ENCODE measurements at regions not wholly inside any gene's neighbourhood (a gene's known extent, or its start where the extent isn't known, plus 50 kb on each side); places are given as distances from the start of the nearest gene placed in this dataset.
A peak's percentile ranks its signal among the peaks of the same experiment; 100 is the strongest.
"Not testable (repeated sequence)": the region's sequence is repeated elsewhere in the genome, so short reads cannot be mapped to it uniquely, and the experiment has no call there.

DNA sequence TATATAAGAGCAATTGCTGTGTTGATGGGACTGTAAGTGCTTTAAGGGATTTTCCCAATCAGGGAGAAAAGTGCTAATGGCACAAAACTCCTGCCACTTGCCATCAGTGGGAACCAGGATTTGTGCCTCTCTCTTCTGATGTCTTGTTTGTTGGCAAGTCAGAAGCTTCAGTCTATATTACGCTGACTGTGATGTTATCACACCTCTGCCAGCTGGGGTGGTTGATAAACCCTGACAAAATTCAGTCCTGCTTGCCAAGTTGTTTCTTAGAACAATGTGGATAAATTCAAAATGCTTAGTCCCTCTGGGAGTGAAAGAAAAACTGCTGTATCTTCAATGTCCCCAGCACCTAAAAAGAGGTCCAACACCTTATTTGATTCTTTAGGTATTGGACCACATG is 161.4 kb upstream of the FBXL7 start:
- DNase-seq = no peak

DNA sequence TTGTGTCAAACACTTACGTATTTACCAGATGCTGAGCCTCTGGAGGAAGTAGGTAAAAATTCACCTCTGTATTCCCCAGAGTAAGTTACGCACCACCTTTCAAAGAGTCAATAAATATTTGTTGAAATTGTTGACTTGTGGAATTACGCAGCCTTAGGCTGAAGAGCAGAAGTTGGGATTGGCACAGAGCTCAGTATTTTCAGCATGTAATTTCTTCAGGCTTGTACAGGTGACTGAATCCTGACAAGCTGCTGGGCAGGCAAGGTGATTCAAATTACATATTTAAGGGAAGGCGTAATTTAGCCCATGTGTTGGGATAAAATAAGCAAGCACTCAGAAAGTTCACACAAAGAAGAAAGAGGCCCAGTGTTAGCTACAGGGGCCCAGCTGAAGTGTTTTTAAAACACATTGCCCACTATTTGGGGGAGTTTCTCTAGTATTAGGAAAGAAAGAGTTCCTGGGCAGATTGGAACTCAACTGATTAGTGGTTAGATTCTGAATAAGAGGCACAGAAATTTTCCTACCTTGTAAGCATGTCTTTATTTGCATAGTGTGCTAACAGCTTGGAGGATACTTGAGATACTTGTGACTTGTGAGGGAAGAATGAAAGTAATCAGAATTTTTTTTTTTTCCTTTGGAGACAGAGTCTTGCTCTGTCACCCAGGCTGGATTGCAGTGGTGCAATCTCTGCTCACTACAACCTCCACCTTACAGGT is 165.3 kb upstream of the FBXL7 start:
- no peak for DNase-seq

DNA sequence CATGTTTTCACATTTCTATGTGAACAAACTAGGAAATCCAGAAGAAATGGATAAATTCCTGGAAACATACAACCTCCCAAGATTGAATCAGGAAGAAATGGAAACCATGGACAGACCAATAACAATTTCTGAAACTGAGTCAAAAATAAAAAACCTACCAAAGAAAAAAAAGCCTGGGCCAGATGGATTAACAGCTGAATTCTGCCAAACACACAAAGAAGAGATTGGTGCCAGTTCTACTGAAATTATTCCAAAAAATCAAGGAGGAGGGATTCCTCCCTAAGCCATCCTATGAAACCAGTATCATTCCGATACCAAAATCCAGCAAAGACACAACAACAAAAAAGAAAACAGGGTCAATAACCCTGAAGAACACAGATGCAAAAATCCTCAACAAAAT is 166.9 kb upstream of the FBXL7 start:
- DNase-seq = no peak

DNA sequence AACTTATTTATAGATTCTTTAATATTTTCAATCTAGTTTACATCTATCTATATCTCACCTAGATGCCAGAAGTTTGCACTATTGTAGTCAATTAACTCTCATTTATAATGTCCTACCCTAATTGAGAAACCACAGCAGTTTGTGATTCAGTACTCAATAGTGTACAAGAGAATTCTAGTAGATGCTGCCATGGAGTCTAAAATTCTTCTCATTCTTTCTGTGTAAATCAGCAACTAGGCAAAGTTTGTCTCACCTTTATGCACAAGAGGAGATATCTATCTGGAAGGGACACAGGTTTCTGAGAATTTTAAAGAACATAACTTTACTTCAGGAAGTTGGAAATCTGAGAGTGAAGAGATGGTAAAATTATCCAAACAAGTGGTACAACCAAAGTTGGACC is 173.0 kb upstream of the FBXL7 start:
- DNase-seq = no peak

DNA sequence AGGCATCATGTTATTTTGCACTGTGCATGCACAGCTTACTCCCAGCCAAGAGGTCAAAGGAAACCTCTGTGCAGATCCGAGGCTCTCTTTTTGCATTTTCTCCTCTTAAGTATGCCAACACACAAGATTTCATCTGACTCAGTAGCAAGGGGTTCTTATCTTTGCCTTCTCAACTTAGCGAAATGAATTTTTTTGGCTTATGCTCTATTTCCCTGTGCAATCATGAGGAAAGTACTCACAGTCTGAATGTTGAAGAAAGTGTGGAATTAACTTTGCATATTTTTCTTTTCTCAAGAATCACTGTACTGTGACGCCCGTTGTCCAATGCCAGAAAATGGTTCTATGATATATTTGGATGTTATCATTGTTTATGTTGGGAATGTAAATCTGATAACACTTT is 173.5 kb upstream of the FBXL7 start:
- no peak for DNase-seq

DNA sequence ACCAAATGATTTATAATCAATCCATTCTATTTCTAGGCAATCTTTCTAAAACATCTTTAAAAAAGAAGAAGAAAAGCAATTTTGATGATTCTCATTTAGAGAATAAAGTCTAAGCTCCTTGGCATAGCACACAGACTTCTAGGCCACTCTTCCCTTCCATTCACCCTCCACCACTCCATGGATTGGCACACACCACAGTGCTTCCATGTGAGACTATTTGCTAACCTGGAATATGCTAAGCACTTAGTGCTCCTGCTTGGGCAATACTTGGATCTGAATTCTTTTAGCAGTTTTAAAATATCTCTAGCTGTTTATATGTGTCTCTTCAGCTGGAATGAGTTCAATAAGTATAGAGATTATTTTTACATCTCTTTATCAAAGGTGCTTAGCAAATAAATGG is 177.6 kb upstream of the FBXL7 start:
- DNase-seq = no peak

DNA sequence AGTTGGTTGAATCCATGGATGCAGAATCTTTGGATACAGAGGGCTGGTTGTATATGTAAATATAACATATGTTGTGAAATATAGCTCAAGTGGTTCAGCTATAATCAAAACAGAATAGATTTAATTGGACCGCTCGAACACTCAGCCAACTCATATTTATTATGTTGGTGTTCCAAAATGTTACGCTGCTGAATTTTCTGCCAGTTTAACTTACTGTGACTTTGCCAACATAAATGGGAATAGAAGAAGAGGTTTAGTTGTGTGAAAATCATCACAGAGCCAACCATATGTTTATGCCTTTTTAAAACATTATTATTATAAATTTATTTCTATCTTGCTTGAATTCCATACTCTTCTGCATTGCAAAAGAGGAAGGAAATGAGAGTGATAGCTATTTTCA is 178.2 kb upstream of the FBXL7 start:
- no peak for DNase-seq

DNA sequence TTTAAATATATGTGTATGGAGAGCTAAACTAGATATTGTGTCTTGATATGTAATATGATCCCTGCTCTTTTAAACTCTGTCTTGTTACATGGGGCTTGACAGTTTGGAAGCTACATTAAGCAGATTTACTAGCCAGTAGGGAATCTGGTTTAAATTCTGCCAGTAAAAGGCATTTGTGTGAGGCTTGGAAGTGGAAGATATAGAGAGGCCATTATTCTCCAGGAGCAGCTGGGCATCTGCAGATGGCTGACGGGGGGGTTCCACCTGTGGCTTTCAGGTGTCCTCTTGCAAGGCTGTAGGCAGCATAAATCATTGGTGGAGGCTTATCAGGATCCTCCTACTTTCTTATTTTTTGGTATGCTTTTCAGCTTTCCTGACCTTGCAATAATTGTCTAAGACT is 179.1 kb upstream of the FBXL7 start:
- DNase-seq = peak in 38 of 58 donors; percentile 1 to 68 (median 16)

DNA sequence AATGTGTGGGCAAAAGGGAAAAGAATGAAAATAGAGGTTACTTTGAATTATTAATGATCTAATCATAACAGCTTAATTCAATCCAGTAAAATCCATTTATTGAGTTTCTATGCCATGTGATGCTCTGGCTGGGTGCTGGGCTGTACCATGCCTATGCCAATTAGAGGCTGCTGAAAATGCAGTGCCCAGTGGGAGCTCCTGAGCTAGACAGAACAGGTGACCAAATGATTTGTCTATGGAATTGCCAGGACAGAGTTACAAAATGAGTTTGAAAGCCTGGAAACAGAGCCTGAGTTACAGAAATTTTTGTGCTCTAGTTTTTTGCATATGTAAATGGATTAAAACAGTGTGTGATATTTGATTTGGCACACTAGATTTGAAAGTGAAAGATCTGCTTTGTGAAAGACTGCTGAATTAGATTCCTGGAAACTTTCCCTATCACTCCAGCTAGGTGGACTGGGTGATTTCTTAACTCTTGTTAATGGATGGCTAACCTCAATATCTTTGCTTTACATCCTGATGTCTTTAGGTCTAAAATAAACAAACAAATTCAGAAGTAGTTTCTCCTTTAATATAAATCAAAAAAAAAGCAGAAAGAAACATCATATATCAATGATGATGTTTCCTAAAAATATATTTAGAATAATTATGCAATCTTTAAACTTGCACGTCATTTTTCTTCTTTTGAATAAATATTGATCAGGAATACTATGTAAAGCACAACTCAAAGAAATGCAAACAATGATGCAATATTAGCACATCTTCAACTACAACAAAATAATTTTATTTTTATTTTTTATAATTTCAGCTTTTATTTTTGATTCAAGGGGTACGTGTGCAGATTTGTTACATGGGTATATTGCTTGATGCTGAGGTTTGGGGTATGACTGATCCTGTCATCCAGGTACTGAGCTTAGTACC is 194.8 kb upstream of the FBXL7 start:
- DNase-seq = no peak

DNA sequence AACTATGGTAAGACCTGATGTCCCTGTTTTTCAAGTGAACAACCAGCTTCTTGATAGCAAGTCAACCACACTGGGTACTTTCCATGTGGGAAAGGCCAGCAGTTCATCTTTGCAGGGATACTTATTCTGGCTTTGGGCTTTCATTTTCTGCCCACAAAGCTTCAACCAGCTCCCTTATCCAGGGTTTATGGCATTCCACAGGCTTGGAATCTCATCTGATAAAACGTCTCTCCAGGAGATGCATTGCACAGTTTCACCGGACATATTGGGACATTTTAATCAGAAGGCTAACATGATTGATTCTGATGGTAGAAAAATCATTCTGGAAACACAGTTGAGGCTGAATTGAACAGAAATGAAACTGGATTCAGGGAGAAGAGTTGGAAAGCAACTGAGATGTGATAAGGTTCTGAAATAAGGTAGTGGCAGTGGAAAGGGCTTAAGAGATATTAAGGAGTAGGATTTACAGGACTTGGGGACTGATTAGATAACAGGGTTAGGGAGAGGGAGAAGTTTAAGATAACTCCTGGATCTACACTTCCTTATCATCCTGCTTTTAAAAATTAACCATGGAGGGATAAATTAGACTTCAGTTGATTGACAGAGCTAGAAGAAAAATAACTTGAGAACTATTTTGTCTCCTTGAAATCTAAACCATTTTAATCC is 195.8 kb upstream of the FBXL7 start:
- DNase-seq = no peak

DNA sequence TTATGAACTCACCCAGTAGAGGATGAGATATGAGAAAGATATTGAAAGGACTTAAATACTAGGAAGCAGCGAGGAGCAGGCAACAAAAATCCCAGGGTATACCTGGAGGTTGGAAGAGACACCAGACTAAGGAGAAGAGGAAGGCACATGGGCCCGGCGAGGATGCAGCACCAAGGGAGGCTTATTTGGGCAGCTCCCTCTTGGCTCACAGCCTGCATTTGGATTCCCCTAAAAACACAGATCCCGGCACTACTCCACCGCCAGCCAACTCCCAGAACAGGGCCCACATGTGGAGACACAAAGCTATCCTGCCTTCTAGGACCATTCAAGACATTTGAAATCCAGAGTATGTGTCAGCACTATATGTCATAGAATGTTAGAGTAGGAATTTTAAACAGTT is 199.8 kb upstream of the FBXL7 start:
- DNase-seq = no peak

DNA sequence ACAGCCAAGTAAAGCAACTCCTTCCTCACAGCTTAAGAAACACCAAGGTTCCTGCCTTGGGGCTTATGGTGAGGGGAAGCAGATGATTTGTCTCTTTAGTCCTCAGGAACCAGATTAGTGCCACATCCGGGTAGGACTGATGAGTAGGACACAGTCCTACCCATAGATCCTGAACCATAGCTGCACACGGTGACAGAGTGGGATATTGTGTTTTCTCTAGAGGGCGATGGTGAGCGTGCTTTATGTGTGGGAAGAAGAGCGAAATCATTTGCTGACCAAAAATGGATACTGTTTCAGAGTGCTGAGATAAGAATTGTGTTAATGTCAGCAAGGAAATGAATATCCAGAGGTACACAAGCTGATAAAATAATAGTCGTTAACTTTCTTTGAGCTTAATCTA is 209.0 kb upstream of the FBXL7 start:
- DNase-seq = no peak

DNA sequence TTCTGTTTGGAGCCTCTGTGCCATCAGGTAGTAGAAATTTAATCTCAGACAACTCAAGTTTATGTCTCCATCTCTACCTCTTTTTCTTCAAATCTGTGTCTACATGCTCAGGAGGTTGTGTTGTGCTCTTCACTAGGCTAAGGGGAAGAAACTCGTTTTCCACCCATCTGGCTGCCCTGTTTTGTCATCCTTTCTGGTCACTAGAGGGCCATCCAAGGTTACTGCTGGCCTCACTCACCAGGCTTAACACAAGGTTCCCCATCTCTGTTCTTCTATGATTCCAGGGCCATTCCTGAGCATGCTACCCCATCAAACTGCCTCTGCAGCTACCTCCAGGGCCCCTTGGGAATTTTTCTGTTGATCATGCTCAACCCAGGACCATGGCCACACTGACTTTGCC is 213.3 kb upstream of the FBXL7 start:
- DNase-seq = peak in 17 of 58 donors; percentile 3 to 31 (median 14)

DNA sequence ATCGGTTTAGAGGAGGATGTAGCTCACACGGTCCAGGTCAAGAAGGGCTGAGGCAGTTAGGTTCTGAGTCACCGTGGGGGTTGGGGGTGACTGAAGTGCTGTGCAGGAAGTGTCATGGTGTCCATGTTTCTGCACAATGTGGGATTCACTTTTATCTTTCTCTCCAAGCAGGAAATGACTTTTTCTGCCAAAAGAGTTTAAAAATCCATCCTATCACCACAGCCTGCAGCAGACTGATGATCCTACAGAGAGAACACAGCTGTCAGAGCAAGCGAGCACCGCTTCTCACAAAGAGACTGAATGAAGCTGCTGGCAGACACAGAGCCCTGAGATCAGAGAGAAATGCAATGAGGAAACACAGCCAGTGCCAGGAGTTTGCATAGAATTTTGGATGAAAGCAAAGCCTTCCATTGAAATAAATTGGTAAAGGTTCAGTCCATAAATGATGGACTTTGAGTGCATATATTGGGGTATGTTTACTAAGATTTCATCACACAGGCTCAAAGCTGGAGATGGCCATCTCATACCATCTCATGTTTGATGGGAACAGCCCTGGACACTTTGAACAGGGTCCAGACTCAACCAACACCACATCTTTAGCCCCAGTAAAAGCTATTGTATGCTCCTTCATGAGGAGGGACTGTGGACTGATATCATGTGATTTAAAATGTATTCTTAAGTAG is 213.9 kb upstream of the FBXL7 start:
- peak in 16 of 58 donors; percentile 2 to 49 (median 14) for DNase-seq

DNA sequence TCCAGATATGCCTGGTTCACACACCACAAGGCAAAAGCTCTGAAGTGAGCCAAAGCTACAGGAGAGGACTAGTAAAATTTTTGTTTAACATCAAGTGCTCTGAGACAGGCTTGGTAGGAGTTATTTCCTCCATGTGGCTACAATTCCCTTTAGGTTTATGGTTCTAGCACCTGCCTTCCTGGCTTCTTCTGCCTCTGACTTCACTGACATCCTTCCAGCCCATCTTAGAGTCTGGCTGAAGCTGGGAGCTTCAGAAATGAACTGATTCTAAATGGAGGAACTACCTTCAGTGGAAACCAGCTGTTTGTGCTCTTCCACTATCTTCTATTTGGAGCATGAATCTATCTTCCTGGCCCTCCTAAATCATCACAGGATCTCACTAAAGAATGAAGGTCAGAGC is 215.3 kb upstream of the FBXL7 start:
- no peak for DNase-seq

DNA sequence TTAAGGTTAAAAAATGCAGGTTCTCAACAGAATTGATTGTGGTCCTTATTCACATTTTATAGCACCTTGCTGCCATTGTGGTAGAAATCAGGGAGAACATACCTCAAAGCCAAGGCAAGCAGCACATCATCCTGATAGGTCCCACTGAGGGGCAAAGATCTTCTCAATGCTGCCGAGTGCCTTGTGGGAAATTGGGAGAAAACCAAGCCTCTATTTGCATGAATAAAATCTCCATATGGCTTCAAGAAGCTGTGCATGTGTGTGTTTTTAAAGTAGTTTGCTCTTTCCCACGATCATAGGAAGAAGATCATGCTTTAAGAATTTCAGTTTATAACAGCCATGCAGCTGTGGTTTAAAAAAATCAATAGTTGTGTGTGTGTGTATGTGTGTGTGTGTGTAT is 216.9 kb upstream of the FBXL7 start:
- no peak for DNase-seq

DNA sequence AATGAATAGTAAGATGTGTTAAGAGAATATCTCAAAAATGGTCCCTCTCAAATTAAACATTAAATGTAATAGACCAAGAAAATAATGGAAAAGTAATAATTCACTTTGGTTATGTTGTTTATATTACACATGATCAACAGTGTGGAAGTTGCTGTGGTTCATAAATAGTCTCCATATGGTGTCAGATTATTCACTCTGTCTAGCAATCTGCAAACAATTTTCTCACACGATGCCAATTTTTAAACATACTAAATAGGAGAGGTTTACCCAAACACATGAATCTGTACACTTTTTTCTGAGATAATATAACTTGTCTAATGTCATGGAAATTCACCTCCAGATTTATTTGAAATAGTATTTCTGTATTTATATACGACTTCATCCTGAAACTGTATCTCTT is 217.4 kb upstream of the FBXL7 start:
- no peak for DNase-seq

DNA sequence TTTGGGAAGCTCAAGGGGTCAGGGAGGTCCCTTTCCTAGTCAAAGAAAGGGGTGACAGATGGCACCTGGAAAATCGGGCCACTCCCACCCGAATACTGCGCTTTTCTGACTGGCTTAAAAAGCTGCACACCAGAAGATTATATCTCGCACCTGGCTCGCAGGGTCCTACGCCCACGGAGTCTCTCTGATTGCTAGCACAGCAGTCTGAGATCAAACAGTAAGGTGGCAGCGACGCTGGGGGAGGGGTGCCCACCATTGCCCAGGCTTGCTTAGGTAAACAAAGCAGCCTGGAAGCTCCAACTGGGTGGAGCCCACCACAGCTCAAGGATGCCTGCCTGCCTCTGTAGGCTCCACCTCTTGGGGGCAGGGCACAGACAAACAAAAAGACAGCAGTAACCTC is 228.4 kb upstream of the FBXL7 start:
- DNase-seq = not testable (repeated sequence)

DNA sequence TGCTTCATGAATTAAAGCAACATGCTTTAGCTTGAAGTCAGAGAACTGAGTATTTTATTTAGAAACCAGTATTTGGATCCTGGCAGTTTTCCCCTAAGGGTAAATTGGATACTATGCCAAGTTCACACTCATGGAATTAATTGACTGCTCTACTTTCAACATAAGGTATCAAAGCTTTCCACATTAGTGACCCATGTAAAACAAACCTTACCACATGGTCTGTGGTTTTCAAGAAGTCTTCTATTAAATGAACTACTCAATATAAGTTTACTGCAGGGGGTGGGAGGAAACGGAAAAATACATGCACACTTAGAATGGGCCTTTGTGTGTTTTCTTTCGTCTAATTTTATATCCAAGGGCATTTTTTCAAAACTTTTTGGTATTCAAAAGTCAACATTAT is 232.0 kb upstream of the FBXL7 start:
- DNase-seq = no peak

DNA sequence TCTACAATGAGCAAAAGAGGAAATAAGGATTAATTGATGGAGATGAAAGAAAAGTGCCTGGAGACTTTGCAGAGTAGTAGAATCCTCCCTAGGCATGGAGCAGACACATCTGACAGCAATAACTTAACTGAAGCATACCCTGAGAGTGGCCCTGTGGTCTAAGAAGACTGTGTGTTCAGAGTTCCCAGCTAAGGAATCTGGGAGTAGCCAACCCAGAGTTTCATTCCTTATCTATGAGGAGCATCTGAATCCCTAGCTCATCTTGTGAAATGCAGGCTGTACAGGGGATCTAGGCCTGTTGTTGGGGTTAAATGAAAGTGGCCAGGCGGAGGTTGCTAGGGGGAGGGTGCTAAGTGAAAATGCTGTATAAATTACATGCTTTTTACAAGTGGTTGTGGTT is 233.1 kb upstream of the FBXL7 start:
- DNase-seq = no peak

DNA sequence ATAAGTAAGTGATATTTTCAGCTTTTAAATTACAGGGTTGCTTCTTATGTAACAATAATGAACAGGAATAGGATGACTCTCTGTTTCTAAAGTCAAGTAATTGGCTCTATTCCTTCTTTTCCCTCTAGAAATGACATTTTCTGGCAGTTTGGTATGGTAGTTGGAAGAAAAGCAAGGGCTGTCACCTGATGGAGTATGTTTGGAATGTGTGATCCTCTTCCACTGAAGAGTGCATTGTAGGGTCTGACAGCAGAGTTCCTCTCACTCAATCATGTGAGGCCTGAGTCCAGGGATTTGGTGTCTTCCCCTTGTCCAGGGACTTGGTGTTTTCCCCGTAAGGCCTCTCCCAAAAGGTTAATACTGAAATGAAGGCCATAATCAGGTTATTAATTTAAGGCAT is 233.8 kb upstream of the FBXL7 start:
- DNase-seq = no peak

DNA sequence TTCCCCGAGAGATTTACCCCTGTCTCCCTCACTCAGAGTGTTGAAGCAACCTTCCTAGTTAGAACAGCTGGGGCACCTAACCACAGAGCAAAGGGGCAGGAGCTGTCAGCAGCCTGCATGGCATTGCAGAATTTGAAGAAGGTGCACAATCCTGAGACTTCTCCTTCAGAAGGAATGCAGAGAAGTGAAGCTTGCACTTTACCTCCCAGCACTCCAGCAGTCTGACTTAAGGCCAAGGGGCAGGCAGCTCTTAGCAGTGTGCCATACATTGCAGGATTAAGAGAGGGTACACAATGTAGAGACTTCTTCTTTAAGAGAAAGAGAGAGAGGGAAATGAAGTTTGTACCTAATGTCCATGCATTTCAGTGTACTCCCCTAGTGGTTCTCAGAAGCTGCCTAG is 236.0 kb upstream of the FBXL7 start:
- DNase-seq = no peak
